ENCODE measurements at regions not wholly inside any gene's neighbourhood (a gene's known extent, or its start where the extent isn't known, plus 50 kb on each side); places are given as distances from the start of the nearest gene placed in this dataset.

GRCh38 chr1:79531790-79532189 is 525.3 kb upstream of the ADGRL4 start:
- H3K9me3 Mint-ChIP-seq (ENCODE audit: low read depth), result no peaks in the 10 kb centered on the region
- H3K36me3 Mint-ChIP-seq (ENCODE audit: insufficient read depth), result no peaks in the 10 kb centered on the region
- DNase-seq (ENCODE audit: low spot score, unreplicated experiment), result no peak
- no peak overlapping the region for H3K27ac Mint-ChIP-seq
- no peaks in the 10 kb centered on the region for H3K4me1 Mint-ChIP-seq (ENCODE audit: low read depth)
- no peak overlapping the region for H3K4me3 Mint-ChIP-seq (ENCODE audit: low read depth)
- no peaks in the 10 kb centered on the region for H3K27me3 Mint-ChIP-seq
- no peak for TF ChIP-seq CTCF (IDR thresholded peaks at IDR 0.05; ENCODE audit: unreplicated experiment)

- TF ChIP-seq CTCF (IDR thresholded peaks at IDR 0.05; ENCODE audit: unreplicated experiment), result no peak
- no peak for DNase-seq (ENCODE audit: low spot score, unreplicated experiment)
- Mint-ChIP-seq H3K4me3 (ENCODE audit: low read depth) (no peak overlapping the region), H3K27me3 (no peaks in the 10 kb centered on the region), H3K27ac (no peak overlapping the region), H3K4me1 (ENCODE audit: low read depth) (no peaks in the 10 kb centered on the region), H3K36me3 (ENCODE audit: insufficient read depth) (no peaks in the 10 kb centered on the region), H3K9me3 (ENCODE audit: low read depth) (no peaks in the 10 kb centered on the region)
Measured at GRCh38 chr1:79530476-79530875, 523.9 kb upstream of the ADGRL4 start.

DNA sequence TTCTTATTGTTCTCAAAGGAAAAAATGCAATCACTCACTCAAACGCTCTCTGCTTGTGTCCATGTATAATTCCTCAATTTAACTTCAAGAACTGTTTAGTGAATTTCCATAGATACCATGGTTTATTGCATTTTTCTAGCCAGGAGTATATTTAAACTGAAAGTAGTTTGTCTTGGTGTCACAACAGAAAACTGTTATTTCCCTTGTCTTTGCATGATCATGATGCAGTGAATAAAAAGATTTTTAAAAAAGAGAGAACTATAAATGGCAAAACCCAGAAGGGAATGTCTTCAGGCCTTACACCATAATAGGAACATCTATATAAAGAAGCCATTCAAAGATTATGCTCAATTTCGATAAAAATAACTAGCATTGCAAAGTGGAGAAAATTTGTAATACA is 523.5 kb upstream of the ADGRL4 start:
- H3K36me3 Mint-ChIP-seq (ENCODE audit: insufficient read depth), result no peaks in the 10 kb centered on the region
- no peak overlapping the region for H3K27ac Mint-ChIP-seq
- no peak overlapping the region for H3K4me3 Mint-ChIP-seq (ENCODE audit: low read depth)
- DNase-seq (ENCODE audit: low spot score, unreplicated experiment), result no peak
- H3K27me3 Mint-ChIP-seq, result no peaks in the 10 kb centered on the region
- H3K9me3 Mint-ChIP-seq (ENCODE audit: low read depth), result peaks cover 3% of the 10 kb centered on the region
- H3K4me1 Mint-ChIP-seq (ENCODE audit: low read depth), result no peaks in the 10 kb centered on the region
- TF ChIP-seq CTCF (IDR thresholded peaks at IDR 0.05; ENCODE audit: unreplicated experiment), result no peak

DNA sequence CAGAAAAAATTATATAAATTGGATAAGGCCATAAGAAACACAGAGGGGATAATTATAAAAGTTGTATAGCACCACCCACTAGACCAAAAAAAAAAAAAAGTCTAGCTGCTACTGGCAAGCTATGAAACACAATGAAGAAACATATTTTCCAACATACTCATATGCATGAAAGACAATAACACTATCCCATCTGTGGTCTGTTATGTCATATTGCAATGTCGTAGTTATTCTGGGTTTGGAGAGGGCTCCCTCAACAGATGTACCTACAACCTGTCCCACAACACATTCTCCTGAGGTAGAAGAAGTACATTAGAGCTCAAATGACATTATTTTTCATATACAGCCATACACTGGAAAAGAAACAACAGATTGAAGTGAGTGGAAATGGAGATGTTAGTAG is 517.6 kb upstream of the ADGRL4 start:
- Mint-ChIP-seq H3K4me1 (ENCODE audit: low read depth) (no peaks in the 10 kb centered on the region), H3K4me3 (ENCODE audit: low read depth) (no peak overlapping the region), H3K27me3 (no peaks in the 10 kb centered on the region), H3K9me3 (ENCODE audit: low read depth) (peaks cover 9% of the 10 kb centered on the region), H3K27ac (no peak overlapping the region), H3K36me3 (ENCODE audit: insufficient read depth) (no peaks in the 10 kb centered on the region)
- DNase-seq (ENCODE audit: low spot score, unreplicated experiment), result no peak
- TF ChIP-seq CTCF (IDR thresholded peaks at IDR 0.05; ENCODE audit: unreplicated experiment), result no peak

DNA sequence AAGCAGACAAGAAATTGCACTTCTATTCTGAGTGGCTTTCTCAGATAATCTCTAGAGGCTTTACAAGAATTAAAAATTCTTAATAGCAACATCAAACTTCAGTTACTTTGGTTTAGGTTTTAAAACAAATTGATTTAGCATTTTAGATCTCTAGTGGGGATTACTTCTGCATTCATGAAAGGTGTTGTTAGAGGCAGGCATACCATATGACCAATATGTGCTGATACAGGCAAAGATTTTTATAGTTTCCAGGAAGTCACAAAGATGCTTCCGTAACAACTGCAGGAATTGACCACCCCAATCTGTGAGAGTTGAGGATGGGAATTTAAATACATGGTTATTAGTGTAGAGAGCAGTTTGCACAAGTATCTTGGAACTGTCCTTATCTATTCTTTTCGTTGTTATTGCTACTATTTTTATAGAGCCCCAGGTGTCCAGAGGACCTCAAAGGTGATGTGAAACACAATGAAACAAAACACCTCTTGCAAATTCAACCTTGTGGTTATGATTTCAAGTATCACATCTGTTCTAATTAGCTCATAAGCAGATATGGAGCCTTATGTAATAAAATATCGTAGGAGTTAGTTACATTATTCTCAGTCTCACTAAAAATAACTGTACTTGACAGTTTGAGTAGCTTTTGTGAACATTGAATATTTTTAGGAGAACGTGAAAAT is 512.7 kb upstream of the ADGRL4 start:
- Mint-ChIP-seq H3K4me3 (ENCODE audit: low read depth) (no peak overlapping the region), H3K9me3 (ENCODE audit: low read depth) (peaks cover 9% of the 10 kb centered on the region), H3K27ac (no peak overlapping the region), H3K4me1 (ENCODE audit: low read depth) (no peaks in the 10 kb centered on the region), H3K27me3 (no peaks in the 10 kb centered on the region), H3K36me3 (ENCODE audit: insufficient read depth) (no peaks in the 10 kb centered on the region)
- no peak for TF ChIP-seq CTCF (IDR thresholded peaks at IDR 0.05; ENCODE audit: unreplicated experiment)
- no peak for DNase-seq (ENCODE audit: low spot score, unreplicated experiment)
